B cell (primary cell): ENCODE measurements at regions not wholly inside any gene's neighbourhood (a gene's known extent, or its start where the extent isn't known, plus 50 kb on each side); places are given as distances from the start of the nearest gene placed in this dataset.

Source experiments
- ATAC-seq: fragments of 200-7000 bp; cut with Tn5 transposase; one replicate; pipeline ENCODE4 v1.10.0; 2021; ENCODE audit warnings: low read depth, mild to moderate bottlenecking, moderate number of reproducible peaks, moderate library complexity
- CTCF ChIA-PET: fragments of 350-600 bp; sonication (Branson Sonifier 250); formaldehyde crosslinking; loops from one replicate; lab custom pipeline; 2021; ENCODE audit warnings: antibody characterized with exemption, inconsistent platforms; lab: Charles Lee
- POLR2A ChIA-PET: fragments of 350-600 bp; sonication (Branson Sonifier 250); formaldehyde crosslinking; loops from one replicate; lab custom pipeline; 2021; ENCODE audit warnings: antibody characterized with exemption; lab: Charles Lee
- DNase-seq: peaks from one replicate; pipeline ENCODE4 v3.0.0; 2013
- H2AFZ ChIP-seq: 2 replicates; pipeline ENCODE4 v1.6.1; 2012; ENCODE audit warnings: mild to moderate bottlenecking, low read depth, low read length; ENCODE audit not compliant: insufficient read depth, poor library complexity, severe bottlenecking
- H3K27ac ChIP-seq, 2 donors: 1 replicate in 1 of 2; 2 replicates in 1 of 2; pipeline ENCODE4 v1.5.1; 2012 to 2013; ENCODE audit warnings: low read length in 2 of 2, mild to moderate bottlenecking in 2 of 2, moderate library complexity in 1 of 2
- H3K27me3 ChIP-seq, 4 experiments: fragments of 200-600 bp in 1 of 4; sonication (generic) in 1 of 4; replicated peaks in 1 of 4; 1 replicate in 2 of 4; 2 replicates in 2 of 4; pipeline versions ENCODE4 v1.6.1 to v1.7.0; 2013 to 2016; ENCODE audit warnings: low read length in 3 of 4, mild to moderate bottlenecking in 2 of 4, mixed read lengths in 1 of 4, moderate library complexity in 1 of 4; ENCODE audit not compliant: insufficient read depth in 4 of 4, control insufficient read depth in 3 of 4; ENCODE audit errors: control extremely low read depth in 1 of 4
- H3K36me3 ChIP-seq, 2 experiments: replicated peaks in 1 of 2; 1 replicate in 1 of 2; 2 replicates in 1 of 2; pipeline versions ENCODE4 v1.6.1 to v1.7.1; 2013; ENCODE audit warnings: low read length in 1 of 2; ENCODE audit not compliant: insufficient read depth in 2 of 2, control insufficient read depth in 1 of 2; ENCODE audit errors: control extremely low read depth in 1 of 2, extremely low read depth in 1 of 2
- H3K4me1 ChIP-seq, 2 donors: fragments of 200-600 bp in 1 of 2; sonication (generic) in 1 of 2; 1 replicate in 1 of 2; 2 replicates in 1 of 2; pipeline versions ENCODE4 v1.5.1 to v1.6.1; 2013 to 2017; ENCODE audit warnings: low read length in 2 of 2; ENCODE audit not compliant: control insufficient read depth in 2 of 2, insufficient read depth in 2 of 2
- H3K4me2 ChIP-seq: replicated peaks from 2 replicates; pipeline ENCODE3; 2012; ENCODE audit warnings: mild to moderate bottlenecking, low read depth, low read length; ENCODE audit not compliant: poor library complexity, severe bottlenecking
- H3K4me3 ChIP-seq, 5 experiments: fragments of 200-600 bp in 1 of 5; sonication (generic) in 1 of 5; 1 replicate in 3 of 5; 2 replicates in 2 of 5; pipeline versions ENCODE4 v1.5.1 to v1.7.0; 2011 to 2016; ENCODE audit warnings: low read length in 4 of 5, mild to moderate bottlenecking in 4 of 5, low read depth in 2 of 5, control low read depth in 1 of 5, moderate library complexity in 1 of 5; ENCODE audit not compliant: insufficient read depth in 1 of 5; ENCODE audit errors: control extremely low read depth in 1 of 5, extremely low read depth in 1 of 5
- H3K79me2 ChIP-seq: fragments of 200-600 bp; sonication (generic); one replicate; pipeline ENCODE4 v1.6.0; 2016; ENCODE audit warnings: low read length; ENCODE audit not compliant: control insufficient read depth, insufficient read depth
- H3K9ac ChIP-seq: fragments of 200-600 bp; sonication (generic); 2 replicates; pipeline ENCODE4 v1.6.1; 2017; ENCODE audit warnings: mild to moderate bottlenecking, low read length, moderate library complexity
- H3K9me3 ChIP-seq, 3 donors: one replicate each; pipeline versions ENCODE4 v1.6.1 to v1.7.1; 2013; ENCODE audit warnings: low read length in 2 of 3; ENCODE audit not compliant: control insufficient read depth in 2 of 3, insufficient read depth in 1 of 3; ENCODE audit errors: control extremely low read depth in 1 of 3
- H4K20me1 ChIP-seq: 2 replicates; pipeline ENCODE4 v1.6.0; 2012; ENCODE audit warnings: mild to moderate bottlenecking, low read length; ENCODE audit not compliant: insufficient read depth, control insufficient read depth, poor library complexity, severe bottlenecking
- H3K27ac Mint-ChIP-seq: one replicate; pipeline ENCODE4 v1.8.0; 2021; ENCODE audit warnings: mixed read lengths
- H3K27me3 Mint-ChIP-seq: one replicate; pipeline ENCODE4 v1.8.0; 2021; ENCODE audit warnings: mixed read lengths
- H3K4me1 Mint-ChIP-seq: one replicate; pipeline ENCODE4 v1.8.0; 2021; ENCODE audit warnings: mixed read lengths
- H3K4me3 Mint-ChIP-seq: one replicate; pipeline ENCODE4 v1.8.0; 2021; ENCODE audit warnings: mixed read lengths
- H3K9me3 Mint-ChIP-seq: one replicate; pipeline ENCODE4 v1.8.0; 2022; ENCODE audit warnings: mixed read lengths; ENCODE audit not compliant: insufficient read depth
- CTCF ChIP-seq: fragments of 200-600 bp; IDR thresholded peaks from one replicate; pipeline ENCODE4 v1.8.0; 2022; ENCODE audit warnings: antibody characterized with exemption, mild to moderate bottlenecking
- EZH2 ChIP-seq: IDR thresholded peaks from 2 replicates; pipeline ENCODE4 v1.6.1; 2012; ENCODE audit warnings: borderline replicate concordance, low read depth, mild to moderate bottlenecking, moderate library complexity, low read length; ENCODE audit not compliant: insufficient read depth, poor library complexity, severe bottlenecking
- WGBS: methylation state at CpG from one replicate; pipeline ENCODE4 v1.1.5; 2013; ENCODE audit warnings: missing lambda C conversion rate; ENCODE audit not compliant: insufficient coverage; 5-methylcytosine and 5-hydroxymethylcytosine counted together
- intact Hi-C: fragments of 100-400 bp; cut with micrococcal nuclease; formaldehyde crosslinking; loops from one replicate; pipeline ENCODE4 v1.10.0; 2022

GRCh38 chr7:121541457-121541856 lies 145.3 kb upstream of the FAM3C start:
- Mint-ChIP-seq H3K27ac (no peak overlapping the region), H3K27me3 (peaks cover 10% of the 10 kb centered on the region), H3K4me1 (peaks cover 9% of the 10 kb centered on the region), H3K9me3 (no peaks in the 10 kb centered on the region), H3K4me3 (no peak overlapping the region)
- CTCF ChIA-PET: interaction anchor here (0.9 to 1.5 kb wide), 2 partner anchors 145 to 174 kb away, joined by 3 to 12 read pairs; no protein-coding TSS in a partner anchor
- Histone ChIP-seq H3K4me1 (no peaks in the 10 kb centered on the region), H2AFZ (no peak overlapping the region), H3K4me3 (no peak overlapping the region), H4K20me1 (no peaks in the 10 kb centered on the region), H3K27ac (no peak overlapping the region), H3K27me3 (peaks cover 0 to 3% (median 0%) of the 10 kb centered on the region in 4 experiments), H3K9ac (no peak overlapping the region), H3K9me3 (peaks cover 0 to 3% (median 0%) of the 10 kb centered on the region in 3 donors), H3K4me2 (no peak overlapping the region), H3K36me3 (no peaks in the 10 kb centered on the region), H3K79me2 (no peaks in the 10 kb centered on the region)
- POLR2A ChIA-PET: no interaction called here
- WGBS: 100% methylated on average over 1 of the region's 1 CpG
- TF ChIP-seq EZH2: no peak
- no peak for TF ChIP-seq CTCF
- intact Hi-C loops: loop anchor here (10.0 kb wide), 2 partner anchors 107 to 453 kb away; no protein-coding TSS in a partner anchor
- DNase-seq (no peak), ATAC-seq (no peak)

- Histone ChIP-seq H3K36me3 (no peaks in the 10 kb centered on the region), H3K4me3 (no peak overlapping the region), H3K9me3 (peaks cover 0 to 3% (median 0%) of the 10 kb centered on the region in 3 donors), H3K27ac (no peak overlapping the region), H2AFZ (no peak overlapping the region), H4K20me1 (no peaks in the 10 kb centered on the region), H3K27me3 (peaks cover 0 to 3% (median 0%) of the 10 kb centered on the region in 4 experiments), H3K4me2 (no peak overlapping the region), H3K79me2 (no peaks in the 10 kb centered on the region), H3K9ac (no peak overlapping the region), H3K4me1 (no peaks in the 10 kb centered on the region)
- H3K9me3 Mint-ChIP-seq: no peaks in the 10 kb centered on the region
- DNase-seq: no peak
- intact Hi-C loops: loop anchor here (10.0 kb wide), 2 partner anchors 105 to 455 kb away; no protein-coding TSS in a partner anchor
- H3K27me3 Mint-ChIP-seq: peaks cover 10% of the 10 kb centered on the region
- WGBS: no CpG with 5 or more reads among the region's 1 CpG
- CTCF ChIA-PET: interaction anchor here (0.8 kb wide), 1 partner anchor 173 kb away, joined by 3 read pairs; no protein-coding TSS in a partner anchor
- H3K4me3 Mint-ChIP-seq: no peak overlapping the region
- POLR2A ChIA-PET: no interaction called here
- peaks cover 4% of the 10 kb centered on the region for H3K4me1 Mint-ChIP-seq
- no peak for TF ChIP-seq CTCF
- no peak for TF ChIP-seq EZH2
- no peak overlapping the region for H3K27ac Mint-ChIP-seq
- no peak for ATAC-seq
Measured at GRCh38 chr7:121540138-121540537, 144.0 kb upstream of the FAM3C start.
